C4-2B (cell line): ENCODE measurements at regions not wholly inside any gene's neighbourhood (a gene's known extent, or its start where the extent isn't known, plus 50 kb on each side); places are given as distances from the start of the nearest gene placed in this dataset.
"Not testable (repeated sequence)": the region's sequence is repeated elsewhere in the genome, so short reads cannot be mapped to it uniquely, and the experiment has no call there.

Experiments
- H3K27ac ChIP-seq: fragments of 450-650 bp; 2 replicates; pipeline ENCODE4 v1.5.1; 2017
- CTCF ChIP-seq: fragments of 450-650 bp; conservative IDR thresholded peaks from 2 replicates; pipeline ENCODE4 v1.5.1; 2017; ENCODE audit warnings: mild to moderate bottlenecking
- ZFX ChIP-seq: fragments of 450-650 bp; IDR thresholded peaks from 2 replicates; pipeline ENCODE4 v1.6.1; 2017

DNA sequence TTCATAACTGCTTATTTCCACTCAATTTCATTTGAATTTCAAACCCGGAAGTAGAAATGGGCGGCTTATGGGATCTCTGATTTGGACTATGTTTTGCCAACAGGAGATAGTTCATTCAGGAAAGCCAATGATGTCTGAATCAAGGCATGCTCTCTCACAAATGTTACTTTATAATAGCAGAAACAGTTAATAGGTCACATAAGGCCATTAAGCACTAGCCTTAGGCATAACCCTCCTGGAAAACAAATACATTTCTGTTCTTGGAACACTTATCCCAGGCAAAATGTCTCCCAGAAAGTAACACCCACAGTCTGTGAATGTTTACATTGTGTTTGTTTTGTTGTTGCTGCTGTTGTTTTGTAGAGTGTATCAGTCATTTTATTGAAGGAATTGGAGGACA lies 1347.2 kb upstream of the PCDH7 start:
- no peak for TF ChIP-seq ZFX
- TF ChIP-seq CTCF = no peak
- no peak overlapping the region for H3K27ac ChIP-seq

DNA sequence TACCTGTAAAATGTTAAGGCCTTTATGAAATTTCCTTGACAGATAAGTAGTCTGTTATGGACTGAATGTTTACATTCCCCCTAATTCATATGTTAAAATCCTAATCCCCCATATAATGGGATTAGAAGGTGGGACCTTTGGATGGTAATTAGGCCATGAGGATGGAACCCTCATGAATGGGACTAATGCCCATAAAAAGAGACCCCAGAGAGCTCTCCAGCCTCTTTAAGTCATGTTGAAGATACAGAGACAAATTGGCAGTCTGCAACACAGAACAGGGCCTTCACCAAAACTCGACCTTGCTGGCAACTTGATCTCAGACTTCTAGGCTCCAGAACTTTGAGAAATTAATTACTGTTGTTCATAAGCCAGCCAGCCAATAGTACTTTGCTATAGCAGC lies 1344.5 kb upstream of the PCDH7 start:
- no peak for TF ChIP-seq CTCF
- TF ChIP-seq ZFX = no peak
- no peak overlapping the region for H3K27ac ChIP-seq

GRCh38 chr4:29378237-29378636 lies 1341.9 kb upstream of the PCDH7 start:
- H3K27ac ChIP-seq = not testable (repeated sequence)

GRCh38 chr4:29390921-29391320 lies 1329.2 kb upstream of the PCDH7 start:
- H3K27ac ChIP-seq = no peak overlapping the region
- no peak for TF ChIP-seq CTCF
- no peak for TF ChIP-seq ZFX

GRCh38 chr4:29405116-29405515 lies 1315.1 kb upstream of the PCDH7 start:
- H3K27ac ChIP-seq = no peak overlapping the region
- TF ChIP-seq CTCF = no peak
- TF ChIP-seq ZFX = no peak

DNA sequence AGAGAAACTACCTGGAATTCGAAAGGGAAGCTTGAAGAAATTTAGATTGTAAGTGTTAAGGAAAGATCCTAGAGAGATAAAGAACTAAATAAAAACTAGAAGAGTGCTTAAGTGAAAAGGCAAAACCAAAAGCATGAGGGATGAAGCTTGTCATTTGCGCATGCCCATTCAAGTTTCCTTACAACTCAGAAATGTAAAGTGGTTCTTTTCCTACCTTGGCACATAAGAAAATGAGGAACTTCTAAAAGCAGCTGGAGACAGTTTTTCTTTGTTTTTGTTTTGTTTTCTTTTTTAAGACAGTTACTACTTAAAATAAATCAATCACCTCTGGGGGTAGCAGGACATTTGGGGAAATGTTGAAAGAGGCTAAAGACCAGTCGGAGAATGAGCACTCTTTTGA lies 1304.4 kb upstream of the PCDH7 start:
- H3K27ac ChIP-seq = no peak overlapping the region
- no peak for TF ChIP-seq CTCF
- TF ChIP-seq ZFX = no peak

DNA sequence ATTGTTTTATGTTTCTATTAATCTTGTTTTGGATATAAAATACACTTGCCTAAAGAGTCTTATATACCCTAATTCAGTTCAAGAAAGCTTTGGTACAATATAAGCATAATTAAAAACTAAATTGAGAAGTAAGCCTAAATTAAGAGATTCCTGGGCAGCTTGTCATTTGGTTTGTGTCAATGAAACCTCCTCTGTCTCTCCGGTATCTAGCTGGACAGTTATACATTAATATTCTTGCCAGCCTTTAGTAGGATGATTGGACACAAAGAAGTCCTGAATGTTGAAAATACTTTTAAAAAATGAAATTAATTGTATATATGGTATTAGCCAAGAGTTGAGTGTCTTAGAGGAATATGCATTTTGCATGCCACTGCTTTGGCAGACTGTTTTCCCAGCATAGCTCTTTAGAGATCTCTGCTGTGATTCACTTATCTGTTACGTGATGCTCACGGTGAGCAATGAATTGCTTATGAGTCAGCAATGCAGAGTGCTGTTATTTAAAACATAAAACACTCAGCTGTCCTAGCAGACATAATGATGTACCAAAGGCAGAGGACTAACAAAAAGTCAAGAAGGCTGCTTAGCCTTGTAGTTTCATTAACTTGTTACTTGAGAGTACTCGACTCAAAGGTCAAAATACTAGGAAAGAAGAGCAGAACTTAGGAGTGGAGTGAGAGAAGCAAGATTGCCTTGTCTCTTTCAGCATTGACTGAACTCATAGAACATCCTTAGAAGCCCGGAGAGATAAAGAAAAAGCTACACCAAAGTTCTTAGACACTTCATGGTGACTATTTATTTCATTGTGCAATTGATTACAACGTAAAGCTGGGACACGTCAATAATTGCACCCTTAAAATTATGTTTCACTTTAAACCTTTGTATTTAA lies 1296.1 kb upstream of the PCDH7 start:
- no peak for TF ChIP-seq ZFX
- TF ChIP-seq CTCF = no peak
- H3K27ac ChIP-seq = no peak overlapping the region

DNA sequence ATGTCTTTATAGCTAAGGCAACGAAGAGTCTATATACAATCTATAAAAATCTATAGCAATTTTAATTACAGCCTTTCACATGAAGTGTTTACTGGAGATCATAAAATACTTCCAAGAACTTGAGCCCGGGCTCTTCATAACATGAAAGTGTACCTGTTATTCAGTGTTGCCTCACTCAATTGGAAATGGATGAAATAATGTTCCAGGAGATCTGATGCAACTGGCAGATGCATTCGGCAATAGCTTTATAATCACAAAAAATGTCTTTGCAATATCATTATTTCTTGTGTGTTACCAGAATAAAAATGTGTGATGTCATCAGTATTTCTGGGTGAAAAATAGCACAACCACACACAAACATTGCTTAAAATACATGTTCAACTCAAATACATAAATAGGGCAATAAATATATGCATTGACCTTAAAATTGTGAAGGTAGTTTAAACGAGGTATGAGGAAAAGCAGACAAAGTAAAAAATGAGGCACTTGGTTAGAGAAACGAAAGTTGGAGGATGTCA lies 1266.8 kb upstream of the PCDH7 start:
- H3K27ac ChIP-seq = no peak overlapping the region
- no peak for TF ChIP-seq ZFX
- TF ChIP-seq CTCF = no peak
